Fibroblast of the aortic adventitia (primary cell): ENCODE measurements at regions not wholly inside any gene's neighbourhood (a gene's known extent, or its start where the extent isn't known, plus 50 kb on each side); places are given as distances from the start of the nearest gene placed in this dataset.
A peak's percentile ranks its signal among the peaks of the same experiment; 100 is the strongest.

ENCODE experiments used
- DNase-seq: peaks from one replicate; pipeline ENCODE4 v3.0.0-alpha.2; 2010; ENCODE audit warnings: low read depth
- H3K4me3 ChIP-seq: 2 replicates; pipeline ENCODE4 v1.5.1; 2011; ENCODE audit warnings: low read depth, mild to moderate bottlenecking, control low read depth, low read length, moderate library complexity
- TF ChIP-seq, protein P1 (sequence below): IDR thresholded peaks from 2 replicates; pipeline ENCODE4 v1.5.1; 2011; ENCODE audit warnings: mild to moderate bottlenecking, low read length, control low read depth, inconsistent platforms; ENCODE audit not compliant: insufficient read depth

DNA sequence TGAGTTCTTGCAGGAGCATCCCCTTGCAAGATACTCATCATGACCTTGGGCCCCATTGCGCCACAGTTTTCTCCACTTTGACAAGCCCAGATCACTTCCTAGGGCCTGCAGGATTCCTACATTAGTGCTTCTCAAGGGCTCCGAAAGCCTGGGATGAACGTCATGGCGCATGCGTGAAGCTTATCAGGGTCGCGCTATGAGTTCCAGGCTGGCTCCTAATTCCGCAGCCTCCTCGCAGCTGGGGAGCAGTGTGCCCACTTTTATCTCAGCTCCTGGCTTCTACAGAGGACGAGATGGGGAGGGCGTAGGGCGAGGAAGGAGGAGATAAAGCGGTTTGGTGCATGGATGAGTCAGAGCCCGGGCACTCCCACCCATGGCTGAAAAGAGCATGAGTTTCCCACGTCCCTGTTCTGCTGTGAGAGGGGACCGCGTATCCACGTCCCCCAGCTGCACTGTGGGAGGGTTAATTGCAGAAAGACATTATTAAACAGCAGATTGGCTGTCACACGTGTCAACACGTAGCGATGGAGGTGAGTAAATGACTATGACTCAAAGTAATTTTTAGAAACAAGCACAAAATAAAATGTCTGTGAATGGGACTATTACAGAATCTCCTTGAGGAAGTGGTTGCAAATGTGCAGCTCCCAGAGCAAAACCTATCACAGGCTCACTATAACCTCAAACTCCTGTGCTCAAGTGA is 72.9 kb upstream of the DSP start:
- peak; percentile 66 for DNase-seq
- H3K4me3 ChIP-seq, result peak overlapping the region; percentile 52
- TF ChIP-seq, protein P1, sequence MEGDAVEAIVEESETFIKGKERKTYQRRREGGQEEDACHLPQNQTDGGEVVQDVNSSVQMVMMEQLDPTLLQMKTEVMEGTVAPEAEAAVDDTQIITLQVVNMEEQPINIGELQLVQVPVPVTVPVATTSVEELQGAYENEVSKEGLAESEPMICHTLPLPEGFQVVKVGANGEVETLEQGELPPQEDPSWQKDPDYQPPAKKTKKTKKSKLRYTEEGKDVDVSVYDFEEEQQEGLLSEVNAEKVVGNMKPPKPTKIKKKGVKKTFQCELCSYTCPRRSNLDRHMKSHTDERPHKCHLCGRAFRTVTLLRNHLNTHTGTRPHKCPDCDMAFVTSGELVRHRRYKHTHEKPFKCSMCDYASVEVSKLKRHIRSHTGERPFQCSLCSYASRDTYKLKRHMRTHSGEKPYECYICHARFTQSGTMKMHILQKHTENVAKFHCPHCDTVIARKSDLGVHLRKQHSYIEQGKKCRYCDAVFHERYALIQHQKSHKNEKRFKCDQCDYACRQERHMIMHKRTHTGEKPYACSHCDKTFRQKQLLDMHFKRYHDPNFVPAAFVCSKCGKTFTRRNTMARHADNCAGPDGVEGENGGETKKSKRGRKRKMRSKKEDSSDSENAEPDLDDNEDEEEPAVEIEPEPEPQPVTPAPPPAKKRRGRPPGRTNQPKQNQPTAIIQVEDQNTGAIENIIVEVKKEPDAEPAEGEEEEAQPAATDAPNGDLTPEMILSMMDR, result no peak

DNA sequence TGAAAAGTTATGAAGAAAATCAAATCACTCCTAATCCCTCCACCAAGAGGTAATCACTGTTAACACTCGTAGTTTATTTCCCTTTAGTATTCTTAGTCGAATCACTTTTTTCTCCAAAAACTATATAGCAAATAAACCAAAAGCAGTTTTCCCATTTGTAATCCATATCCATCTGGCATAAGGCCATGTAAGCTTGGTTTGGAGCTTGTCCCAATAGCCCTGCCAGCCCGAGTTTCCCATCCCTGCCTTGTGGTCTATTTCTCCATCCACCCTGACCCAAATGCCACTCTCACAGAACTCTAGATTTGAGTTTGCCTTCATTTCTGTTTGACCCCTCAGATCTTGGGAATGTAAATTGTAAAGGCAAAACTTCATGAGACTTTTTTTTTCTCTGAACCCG is 71.8 kb upstream of the DSP start:
- no peak overlapping the region for H3K4me3 ChIP-seq
- TF ChIP-seq, protein P1, result no peak
- DNase-seq, result peak; percentile 51

DNA sequence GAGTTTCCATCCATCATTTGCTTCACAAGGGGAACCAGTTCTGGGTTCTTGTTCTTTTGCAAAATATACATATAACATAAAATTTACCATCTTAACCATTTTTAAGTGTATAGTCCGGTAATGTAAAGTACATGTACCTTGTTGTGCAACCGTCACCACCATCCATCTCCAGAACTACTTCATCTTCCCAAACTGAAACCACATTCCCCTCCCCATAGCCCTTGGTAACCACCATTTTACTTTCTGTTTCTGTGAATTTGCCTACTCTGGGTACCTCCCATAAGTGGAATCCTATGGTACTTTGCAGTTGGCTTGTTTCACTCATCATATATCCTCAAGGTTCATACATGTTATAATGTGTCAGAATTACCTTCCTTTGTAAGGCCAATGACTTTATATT is 70.3 kb upstream of the DSP start:
- TF ChIP-seq, protein P1, result no peak
- no peak overlapping the region for H3K4me3 ChIP-seq
- DNase-seq, result no peak

DNA sequence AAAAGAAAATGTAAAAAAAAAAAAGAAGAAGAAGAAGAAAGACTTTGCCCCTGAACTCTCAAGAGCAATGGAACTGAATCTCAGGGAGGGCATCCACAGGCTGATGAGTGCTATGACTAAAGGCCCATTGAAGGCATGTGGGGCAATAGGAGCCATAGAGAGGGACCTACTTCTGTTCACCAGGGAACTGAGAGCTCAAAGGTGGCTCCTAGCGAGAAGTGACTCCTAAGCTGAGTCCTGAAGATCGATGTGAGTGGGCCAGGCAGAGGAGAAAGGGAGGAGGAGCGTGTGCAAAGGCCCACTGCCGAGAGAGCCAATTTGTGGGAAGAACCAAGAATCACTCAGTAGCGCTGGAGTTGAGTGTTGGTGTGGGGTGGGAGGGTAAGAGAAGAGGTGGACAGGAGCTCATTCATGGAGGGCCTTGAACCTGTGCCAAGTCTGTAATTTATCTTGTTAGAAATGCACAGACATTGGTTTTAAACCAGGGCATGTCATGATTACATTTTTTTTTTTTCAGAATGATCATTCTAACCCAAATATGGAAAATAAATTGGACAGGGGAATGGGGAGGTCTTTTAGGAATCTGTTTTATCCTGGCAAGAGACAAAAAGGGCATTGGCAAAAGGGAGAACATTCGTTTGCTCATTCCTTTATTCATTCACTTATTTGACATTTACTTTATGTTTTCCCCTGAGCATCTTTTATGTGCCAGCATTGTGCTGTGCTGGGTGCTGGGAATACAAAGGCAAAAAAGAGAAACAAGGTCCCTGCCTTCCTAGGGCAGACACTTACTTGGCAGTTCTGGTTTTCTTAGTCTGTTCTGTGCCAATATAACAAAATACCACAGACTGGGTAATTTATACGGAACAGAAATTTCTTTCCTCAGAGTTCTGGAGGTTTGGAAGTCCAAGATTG is 67.4 kb upstream of the DSP start:
- DNase-seq, result no peak
- TF ChIP-seq, protein P1, result no peak
- H3K4me3 ChIP-seq, result no peak overlapping the region

DNA sequence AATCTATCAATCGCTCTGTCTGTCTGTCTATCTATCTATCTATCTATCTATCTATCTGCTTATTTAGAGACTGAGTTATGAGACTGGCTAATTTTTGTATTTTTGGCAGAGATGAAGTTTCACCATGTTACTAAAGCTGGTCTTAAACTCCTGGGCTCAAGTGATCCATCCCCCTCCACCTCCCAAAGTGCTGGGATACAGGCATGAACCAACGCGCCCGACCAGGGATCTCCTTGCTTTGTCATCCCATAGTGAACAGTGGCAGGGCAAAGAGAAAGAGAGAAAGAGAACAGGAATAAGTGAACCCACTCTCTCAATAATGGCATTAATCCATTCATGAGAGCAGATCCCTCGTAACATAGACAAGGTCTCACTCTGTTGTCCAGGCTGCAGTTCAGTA is 66.4 kb upstream of the DSP start:
- TF ChIP-seq, protein P1, result no peak
- no peak for DNase-seq
- no peak overlapping the region for H3K4me3 ChIP-seq

DNA sequence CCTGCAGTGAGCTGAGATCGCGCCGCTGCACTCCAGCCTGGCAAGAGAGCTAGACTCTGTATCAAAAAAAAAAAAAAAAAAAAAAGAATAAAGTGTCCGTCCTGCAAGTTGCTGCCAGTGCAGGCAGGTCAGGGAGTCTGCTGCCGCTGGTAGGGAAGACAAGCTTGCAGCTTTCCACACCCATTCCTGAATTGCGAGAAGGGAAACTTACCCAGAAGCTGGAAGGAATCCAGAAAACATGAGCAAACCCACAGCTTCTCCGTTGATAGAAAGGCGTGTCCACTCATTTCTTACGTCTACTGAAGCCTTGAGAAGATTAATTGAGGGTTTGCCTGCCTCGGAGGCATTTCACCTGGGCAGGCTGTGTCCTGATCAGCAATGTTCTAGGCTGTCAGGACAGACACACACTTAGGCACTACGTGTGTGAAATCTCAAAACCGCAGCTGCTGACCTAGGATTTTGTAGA is 61.6 kb upstream of the DSP start:
- H3K4me3 ChIP-seq, result no peak overlapping the region
- TF ChIP-seq, protein P1, result no peak
- peak; percentile 70 for DNase-seq
